ENCODE measurements at regions not wholly inside any gene's neighbourhood (a gene's known extent, or its start where the extent isn't known, plus 50 kb on each side); places are given as distances from the start of the nearest gene placed in this dataset.
"Not testable (repeated sequence)": the region's sequence is repeated elsewhere in the genome, so short reads cannot be mapped to it uniquely, and the experiment has no call there.

GRCh38 chr11:100525635-100526034 is 161.5 kb upstream of the ARHGAP42 start:
- H3K36me3 ChIP-seq (ENCODE audit: control insufficient read depth, insufficient read depth, low read length) = no peaks in the 10 kb centered on the region
- H3K27me3 ChIP-seq (ENCODE audit: control insufficient read depth, insufficient read depth, low read length) = no peaks in the 10 kb centered on the region
- no peak for DNase-seq (ENCODE audit: low read depth in 4 of 6, low spot score in 6 of 6)
- no peak overlapping the region for H3K27ac ChIP-seq (ENCODE audit: low read depth, low read length)
- H3K4me3 ChIP-seq (ENCODE audit: low read depth, low read length) = no peak overlapping the region
- H3K9me3 ChIP-seq (ENCODE audit: control insufficient read depth, insufficient read depth, low read length) = peaks cover 6% of the 10 kb centered on the region
- 29% methylated on average over 2 of the region's 2 CpGs for WGBS (ENCODE audit: insufficient coverage)
- H3K4me1 ChIP-seq (ENCODE audit: control insufficient read depth, insufficient read depth, low read length) = no peaks in the 10 kb centered on the region

GRCh38 chr11:100528872-100529416 is 158.1 kb upstream of the ARHGAP42 start:
- no peak for DNase-seq (ENCODE audit: low read depth in 4 of 6, low spot score in 6 of 6)
- Histone ChIP-seq H3K27me3 (ENCODE audit: control insufficient read depth, insufficient read depth, low read length) (no peaks in the 10 kb centered on the region), H3K36me3 (ENCODE audit: control insufficient read depth, insufficient read depth, low read length) (no peaks in the 10 kb centered on the region), H3K4me3 (ENCODE audit: low read depth, low read length) (no peak overlapping the region), H3K9me3 (ENCODE audit: control insufficient read depth, insufficient read depth, low read length) (peaks cover 6% of the 10 kb centered on the region), H3K4me1 (ENCODE audit: control insufficient read depth, insufficient read depth, low read length) (no peaks in the 10 kb centered on the region), H3K27ac (ENCODE audit: low read depth, low read length) (no peak overlapping the region)
- WGBS (ENCODE audit: insufficient coverage) = 87% methylated on average over 4 of the region's 5 CpGs

GRCh38 chr11:100531290-100531689 is 155.8 kb upstream of the ARHGAP42 start:
- H3K36me3 ChIP-seq (ENCODE audit: control insufficient read depth, insufficient read depth, low read length); DNase-seq (ENCODE audit: low read depth in 4 of 6, low spot score in 6 of 6); H3K9me3 ChIP-seq (ENCODE audit: control insufficient read depth, insufficient read depth, low read length); H3K4me3 ChIP-seq (ENCODE audit: low read depth, low read length); H3K27me3 ChIP-seq (ENCODE audit: control insufficient read depth, insufficient read depth, low read length); H3K4me1 ChIP-seq (ENCODE audit: control insufficient read depth, insufficient read depth, low read length); H3K27ac ChIP-seq (ENCODE audit: low read depth, low read length): not testable (repeated sequence)
- no CpG with 5 or more reads among the region's 1 CpG for WGBS (ENCODE audit: insufficient coverage)

- H3K9me3 ChIP-seq (ENCODE audit: control insufficient read depth, insufficient read depth, low read length) = no peaks in the 10 kb centered on the region
- no peak overlapping the region for H3K27ac ChIP-seq (ENCODE audit: low read depth, low read length)
- no peaks in the 10 kb centered on the region for H3K4me1 ChIP-seq (ENCODE audit: control insufficient read depth, insufficient read depth, low read length)
- no CpG with 5 or more reads among the region's 5 CpGs for WGBS (ENCODE audit: insufficient coverage)
- no peaks in the 10 kb centered on the region for H3K36me3 ChIP-seq (ENCODE audit: control insufficient read depth, insufficient read depth, low read length)
- no peak overlapping the region for H3K4me3 ChIP-seq (ENCODE audit: low read depth, low read length)
- no peaks in the 10 kb centered on the region for H3K27me3 ChIP-seq (ENCODE audit: control insufficient read depth, insufficient read depth, low read length)
- no peak for DNase-seq (ENCODE audit: low read depth in 4 of 6, low spot score in 6 of 6)
These were observed 150.1 kb upstream of the ARHGAP42 start for GRCh38 chr11:100536979-100537378.

DNA sequence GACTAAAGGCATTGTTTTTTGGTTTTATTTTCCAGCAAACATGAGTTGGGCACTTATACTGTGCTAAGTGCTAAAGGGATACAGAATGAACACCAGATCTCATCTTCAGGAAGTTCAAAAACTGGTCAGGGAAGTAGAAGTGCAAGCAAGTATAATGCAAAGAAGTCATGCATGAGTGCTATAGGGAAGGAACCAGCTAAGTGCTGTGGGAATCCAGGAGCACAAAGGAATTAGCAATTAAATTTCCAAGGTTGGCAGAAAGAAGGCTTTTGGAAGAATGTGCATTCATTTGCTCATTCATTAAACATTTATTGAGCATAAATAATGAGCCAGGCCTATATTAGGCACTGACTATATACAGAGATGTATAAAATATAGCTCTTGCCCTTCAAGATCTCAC is 143.7 kb upstream of the ARHGAP42 start:
- no peaks in the 10 kb centered on the region for H3K27me3 ChIP-seq (ENCODE audit: control insufficient read depth, insufficient read depth, low read length)
- H3K9me3 ChIP-seq (ENCODE audit: control insufficient read depth, insufficient read depth, low read length) = no peaks in the 10 kb centered on the region
- no peak overlapping the region for H3K4me3 ChIP-seq (ENCODE audit: low read depth, low read length)
- no peaks in the 10 kb centered on the region for H3K4me1 ChIP-seq (ENCODE audit: control insufficient read depth, insufficient read depth, low read length)
- no peaks in the 10 kb centered on the region for H3K36me3 ChIP-seq (ENCODE audit: control insufficient read depth, insufficient read depth, low read length)
- DNase-seq (ENCODE audit: low read depth in 4 of 6, low spot score in 6 of 6) = no peak
- H3K27ac ChIP-seq (ENCODE audit: low read depth, low read length) = no peak overlapping the region

- Histone ChIP-seq H3K27ac (ENCODE audit: low read depth, low read length) (no peak overlapping the region), H3K4me3 (ENCODE audit: low read depth, low read length) (no peak overlapping the region), H3K4me1 (ENCODE audit: control insufficient read depth, insufficient read depth, low read length) (no peaks in the 10 kb centered on the region), H3K36me3 (ENCODE audit: control insufficient read depth, insufficient read depth, low read length) (no peaks in the 10 kb centered on the region), H3K9me3 (ENCODE audit: control insufficient read depth, insufficient read depth, low read length) (no peaks in the 10 kb centered on the region), H3K27me3 (ENCODE audit: control insufficient read depth, insufficient read depth, low read length) (no peaks in the 10 kb centered on the region)
- DNase-seq (ENCODE audit: low read depth in 4 of 6, low spot score in 6 of 6) = peak in 2 of 6 donors; percentile 56 to 77
- 80% methylated on average over 1 of the region's 2 CpGs for WGBS (ENCODE audit: insufficient coverage)
These were observed 141.5 kb upstream of the ARHGAP42 start for GRCh38 chr11:100545556-100545955.

GRCh38 chr11:100545970-100546369 is 141.1 kb upstream of the ARHGAP42 start:
- WGBS (ENCODE audit: insufficient coverage) = 60% methylated on average over 1 of the region's 1 CpG
- no peak overlapping the region for H3K4me3 ChIP-seq (ENCODE audit: low read depth, low read length)
- DNase-seq (ENCODE audit: low read depth in 4 of 6, low spot score in 6 of 6) = no peak

GRCh38 chr11:100546714-100547113 is 140.4 kb upstream of the ARHGAP42 start:
- 100% methylated on average over 2 of the region's 2 CpGs for WGBS (ENCODE audit: insufficient coverage)
- H3K27ac ChIP-seq (ENCODE audit: low read depth, low read length) = no peak overlapping the region
- DNase-seq (ENCODE audit: low read depth in 4 of 6, low spot score in 6 of 6) = no peak

More at GRCh38 chr11:100545970-100546369, 141.1 kb upstream of the ARHGAP42 start:
- no peak overlapping the region for H3K27ac ChIP-seq (ENCODE audit: low read depth, low read length)
- no peaks in the 10 kb centered on the region for H3K36me3 ChIP-seq (ENCODE audit: control insufficient read depth, insufficient read depth, low read length)
- H3K27me3 ChIP-seq (ENCODE audit: control insufficient read depth, insufficient read depth, low read length) = no peaks in the 10 kb centered on the region
- H3K9me3 ChIP-seq (ENCODE audit: control insufficient read depth, insufficient read depth, low read length) = no peaks in the 10 kb centered on the region
- H3K4me1 ChIP-seq (ENCODE audit: control insufficient read depth, insufficient read depth, low read length) = no peaks in the 10 kb centered on the region

DNA sequence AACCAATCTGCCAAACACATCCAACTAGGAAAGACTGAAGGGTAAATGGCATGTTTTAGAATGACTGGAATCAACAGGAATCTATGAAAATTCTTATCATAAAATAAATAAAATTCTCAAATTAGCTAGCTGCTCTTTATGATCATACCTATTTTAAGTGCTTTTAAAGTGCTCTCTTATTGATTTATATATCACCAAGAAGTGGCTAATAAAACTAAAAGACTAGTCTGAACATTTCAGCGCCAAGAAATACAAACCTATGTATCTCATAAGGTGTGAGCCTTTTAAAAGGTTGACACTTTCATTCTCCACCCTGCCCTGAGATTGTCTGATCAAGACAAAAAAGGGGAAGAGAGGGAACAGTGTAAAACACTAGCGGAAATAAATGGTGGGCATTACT is 136.8 kb upstream of the ARHGAP42 start:
- Histone ChIP-seq H3K4me1 (ENCODE audit: control insufficient read depth, insufficient read depth, low read length) (no peaks in the 10 kb centered on the region), H3K27me3 (ENCODE audit: control insufficient read depth, insufficient read depth, low read length) (no peaks in the 10 kb centered on the region), H3K36me3 (ENCODE audit: control insufficient read depth, insufficient read depth, low read length) (no peaks in the 10 kb centered on the region), H3K9me3 (ENCODE audit: control insufficient read depth, insufficient read depth, low read length) (no peaks in the 10 kb centered on the region), H3K27ac (ENCODE audit: low read depth, low read length) (no peak overlapping the region), H3K4me3 (ENCODE audit: low read depth, low read length) (no peak overlapping the region)
- no CpG with 5 or more reads among the region's 2 CpGs for WGBS (ENCODE audit: insufficient coverage)
- DNase-seq (ENCODE audit: low read depth in 4 of 6, low spot score in 6 of 6) = no peak

More at GRCh38 chr11:100546714-100547113, 140.4 kb upstream of the ARHGAP42 start:
- no peaks in the 10 kb centered on the region for H3K27me3 ChIP-seq (ENCODE audit: control insufficient read depth, insufficient read depth, low read length)
- H3K4me1 ChIP-seq (ENCODE audit: control insufficient read depth, insufficient read depth, low read length) = no peaks in the 10 kb centered on the region
- H3K9me3 ChIP-seq (ENCODE audit: control insufficient read depth, insufficient read depth, low read length) = no peaks in the 10 kb centered on the region
- no peaks in the 10 kb centered on the region for H3K36me3 ChIP-seq (ENCODE audit: control insufficient read depth, insufficient read depth, low read length)
- no peak overlapping the region for H3K4me3 ChIP-seq (ENCODE audit: low read depth, low read length)

- H3K9me3 ChIP-seq (ENCODE audit: control insufficient read depth, insufficient read depth, low read length) = no peaks in the 10 kb centered on the region
- no peak overlapping the region for H3K4me3 ChIP-seq (ENCODE audit: low read depth, low read length)
- DNase-seq (ENCODE audit: low read depth in 4 of 6, low spot score in 6 of 6) = peak in 5 of 6 donors; percentile 58 to 94 (median 68)
- H3K27me3 ChIP-seq (ENCODE audit: control insufficient read depth, insufficient read depth, low read length) = no peaks in the 10 kb centered on the region
- H3K4me1 ChIP-seq (ENCODE audit: control insufficient read depth, insufficient read depth, low read length) = no peaks in the 10 kb centered on the region
- WGBS (ENCODE audit: insufficient coverage) = 11% methylated on average over 3 of the region's 5 CpGs
- H3K36me3 ChIP-seq (ENCODE audit: control insufficient read depth, insufficient read depth, low read length) = no peaks in the 10 kb centered on the region
- peak overlapping the region; percentile 2 for H3K27ac ChIP-seq (ENCODE audit: low read depth, low read length)
These were observed 136.0 kb upstream of the ARHGAP42 start for GRCh38 chr11:100550912-100551632.
